ENCODE measurements at regions not wholly inside any gene's neighbourhood (a gene's known extent, or its start where the extent isn't known, plus 50 kb on each side); places are given as distances from the start of the nearest gene placed in this dataset.

DNA sequence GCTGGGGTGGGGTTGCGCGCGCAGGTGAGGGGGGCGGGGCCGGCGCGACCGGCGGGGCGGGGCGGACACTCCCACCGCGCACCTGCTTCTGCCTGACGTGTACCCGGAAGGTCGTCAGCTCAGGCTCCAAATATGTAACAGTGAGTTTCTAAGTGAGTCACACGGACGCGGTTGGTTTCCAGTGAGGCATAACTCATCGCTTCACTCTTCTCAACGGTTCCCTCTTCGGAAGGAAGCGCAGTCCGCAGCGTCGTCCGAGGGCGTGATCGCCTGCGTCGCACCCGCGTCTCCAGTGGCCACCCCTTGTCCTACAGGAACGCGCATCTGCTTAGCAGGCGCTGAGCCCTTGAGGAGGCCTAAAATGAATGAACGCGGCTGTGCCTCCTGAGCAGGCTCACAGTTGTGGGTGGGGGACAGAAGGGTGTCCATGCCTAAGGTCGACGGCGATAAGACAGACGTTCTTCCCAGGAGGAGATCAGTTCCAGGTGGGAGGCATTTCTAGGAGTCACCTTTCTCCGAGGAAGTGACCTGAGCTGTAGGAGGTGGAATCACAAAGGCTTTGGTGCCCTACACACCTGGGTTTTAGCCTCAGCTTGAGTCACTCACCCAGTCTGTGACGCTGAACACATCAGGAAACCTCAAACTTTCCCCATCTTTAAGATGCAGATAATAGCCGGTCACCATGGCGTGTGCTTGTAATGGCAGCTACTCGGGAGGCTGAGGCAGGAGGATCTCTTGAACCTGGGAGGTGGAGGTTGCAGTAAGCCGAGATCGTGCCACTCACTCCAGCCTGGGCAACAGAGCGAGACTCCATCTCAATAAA is 50.9 kb upstream of the EZR start:
- Histone ChIP-seq H3K36me3 (ENCODE audit: control insufficient read depth in 2 of 2, extremely low read depth in 1 of 2, insufficient read depth in 2 of 2, low read length in 2 of 2) (no peaks in the 10 kb centered on the region), H3K9ac (ENCODE audit: control insufficient read depth, extremely low read depth, insufficient read depth, low read length) (peak overlapping the region; percentile 76), H2AFZ (ENCODE audit: control insufficient read depth, low read length) (peak overlapping the region; percentile 65), H3K9me3 (ENCODE audit: control insufficient read depth, low read depth, low read length) (no peaks in the 10 kb centered on the region), H3K79me2 (ENCODE audit: control insufficient read depth, insufficient read depth, low read length) (no peaks in the 10 kb centered on the region), H3K9me1 (ENCODE audit: control insufficient read depth, extremely low read depth, insufficient read depth, low read length) (no peaks in the 10 kb centered on the region), H3K4me1 (ENCODE audit: control insufficient read depth, extremely low read depth, insufficient read depth, low read length) (peaks cover 11% of the 10 kb centered on the region), H3K4me2 (ENCODE audit: control insufficient read depth, extremely low read depth, insufficient read depth, low read depth, low read length) (peak overlapping the region; percentile 81), H4K20me1 (ENCODE audit: control insufficient read depth, extremely low read depth, insufficient read depth, low read length) (no peaks in the 10 kb centered on the region), H3K27me3 (ENCODE audit: control insufficient read depth, extremely low read depth, insufficient read depth, low read length) (no peaks in the 10 kb centered on the region), H3K27ac (ENCODE audit: control insufficient read depth, insufficient read depth, low read length) (peak overlapping the region; percentile 92), H3K4me3 (ENCODE audit: control insufficient read depth in 2 of 3, extremely low read depth in 1 of 3, insufficient read depth in 2 of 3, low read depth in 1 of 3, low read length in 3 of 3) (peak overlapping the region; percentile 0 to 44 (median 19))
- DNase-seq (ENCODE audit: low read depth, low spot score), result peak; percentile 93
- FAIRE-seq, result peak; percentile 92
- dilution Hi-C loops (cut with MboI; ENCODE audit: extremely low pct_ligation_motif_present, low sequenced_read_pairs), result no loop called here
- TF ChIP-seq EZH2 (IDR thresholded peaks at IDR 0.05; ENCODE audit: low read length), result no peak
- TF ChIP-seq, protein P1, sequence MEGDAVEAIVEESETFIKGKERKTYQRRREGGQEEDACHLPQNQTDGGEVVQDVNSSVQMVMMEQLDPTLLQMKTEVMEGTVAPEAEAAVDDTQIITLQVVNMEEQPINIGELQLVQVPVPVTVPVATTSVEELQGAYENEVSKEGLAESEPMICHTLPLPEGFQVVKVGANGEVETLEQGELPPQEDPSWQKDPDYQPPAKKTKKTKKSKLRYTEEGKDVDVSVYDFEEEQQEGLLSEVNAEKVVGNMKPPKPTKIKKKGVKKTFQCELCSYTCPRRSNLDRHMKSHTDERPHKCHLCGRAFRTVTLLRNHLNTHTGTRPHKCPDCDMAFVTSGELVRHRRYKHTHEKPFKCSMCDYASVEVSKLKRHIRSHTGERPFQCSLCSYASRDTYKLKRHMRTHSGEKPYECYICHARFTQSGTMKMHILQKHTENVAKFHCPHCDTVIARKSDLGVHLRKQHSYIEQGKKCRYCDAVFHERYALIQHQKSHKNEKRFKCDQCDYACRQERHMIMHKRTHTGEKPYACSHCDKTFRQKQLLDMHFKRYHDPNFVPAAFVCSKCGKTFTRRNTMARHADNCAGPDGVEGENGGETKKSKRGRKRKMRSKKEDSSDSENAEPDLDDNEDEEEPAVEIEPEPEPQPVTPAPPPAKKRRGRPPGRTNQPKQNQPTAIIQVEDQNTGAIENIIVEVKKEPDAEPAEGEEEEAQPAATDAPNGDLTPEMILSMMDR (optimal IDR thresholded peaks at IDR 0.05 in 1 of 3, IDR thresholded peaks at IDR 0.05 in 1 of 3, conservative IDR thresholded peaks at IDR 0.05 in 1 of 3; ENCODE audit: extremely low read depth in 1 of 3, insufficient read depth in 2 of 3, low read length in 3 of 3), result peak; percentile 34 to 43 (median 35)

DNA sequence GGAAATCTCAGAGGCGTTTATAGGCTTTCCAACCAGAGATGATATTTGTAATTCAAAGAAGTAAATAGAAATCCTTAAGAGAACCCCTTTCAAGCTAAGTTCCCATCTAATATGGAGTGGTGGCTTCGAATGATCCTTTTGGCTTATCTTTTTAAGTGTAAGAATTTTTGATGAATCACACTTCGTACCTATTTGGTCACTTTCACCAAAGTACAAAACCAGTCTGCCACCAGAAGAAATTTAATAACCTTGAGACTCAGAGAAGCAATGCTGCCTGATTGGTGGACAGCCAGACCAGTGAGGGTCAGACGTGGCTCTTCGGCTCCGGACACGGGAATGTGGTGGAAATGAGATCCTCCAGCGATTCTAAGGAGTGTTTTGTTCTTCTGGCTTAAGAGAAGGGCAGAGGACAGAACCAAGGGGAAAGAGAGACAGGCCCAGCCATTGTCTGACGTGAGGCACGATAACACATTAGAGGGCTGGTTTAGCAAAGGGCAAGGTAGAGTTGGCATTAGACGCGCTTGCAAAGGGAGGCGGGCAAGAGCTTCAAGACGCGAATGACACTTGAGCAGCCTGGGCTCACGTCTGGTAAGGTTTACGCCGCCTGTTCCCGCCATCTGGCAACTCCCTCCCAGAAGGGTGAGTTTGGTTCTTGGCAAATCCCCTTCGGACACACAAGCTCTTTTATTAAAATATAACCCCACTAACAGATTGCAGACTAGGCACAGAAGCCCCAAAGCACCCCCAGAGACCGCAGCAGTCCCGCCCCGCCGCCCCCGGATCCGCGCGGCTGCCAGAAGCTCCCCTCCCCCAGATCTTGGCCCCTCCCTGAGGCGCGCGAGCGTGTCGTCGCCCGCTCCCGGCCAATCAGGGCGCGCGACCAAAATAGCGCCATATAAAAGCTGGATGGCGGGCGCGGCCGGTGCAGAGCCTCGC is 50.0 kb upstream of the EZR start:
- peak overlapping the region; percentile 62 for H2AFZ ChIP-seq (ENCODE audit: control insufficient read depth, low read length)
- peak; percentile 46 for FAIRE-seq
- dilution Hi-C loops (cut with MboI; ENCODE audit: extremely low pct_ligation_motif_present, low sequenced_read_pairs), result no loop called here
- H4K20me1 ChIP-seq (ENCODE audit: control insufficient read depth, extremely low read depth, insufficient read depth, low read length), result no peaks in the 10 kb centered on the region
- H3K27ac ChIP-seq (ENCODE audit: control insufficient read depth, insufficient read depth, low read length), result peak overlapping the region; percentile 98
- H3K9ac ChIP-seq (ENCODE audit: control insufficient read depth, extremely low read depth, insufficient read depth, low read length), result peak overlapping the region; percentile 86
- DNase-seq (ENCODE audit: low read depth, low spot score), result no peak
- H3K9me3 ChIP-seq (ENCODE audit: control insufficient read depth, low read depth, low read length), result no peaks in the 10 kb centered on the region
- no peaks in the 10 kb centered on the region for H3K79me2 ChIP-seq (ENCODE audit: control insufficient read depth, insufficient read depth, low read length)
- H3K4me3 ChIP-seq (ENCODE audit: control insufficient read depth in 2 of 3, extremely low read depth in 1 of 3, insufficient read depth in 2 of 3, low read depth in 1 of 3, low read length in 3 of 3), result peak overlapping the region; percentile 14 to 62 (median 15)
- TF ChIP-seq, protein P1 (optimal IDR thresholded peaks at IDR 0.05 in 1 of 3, IDR thresholded peaks at IDR 0.05 in 1 of 3, conservative IDR thresholded peaks at IDR 0.05 in 1 of 3; ENCODE audit: extremely low read depth in 1 of 3, insufficient read depth in 2 of 3, low read length in 3 of 3), result no peak
- no peak for TF ChIP-seq EZH2 (IDR thresholded peaks at IDR 0.05; ENCODE audit: low read length)
- no peaks in the 10 kb centered on the region for H3K27me3 ChIP-seq (ENCODE audit: control insufficient read depth, extremely low read depth, insufficient read depth, low read length)
- H3K4me1 ChIP-seq (ENCODE audit: control insufficient read depth, extremely low read depth, insufficient read depth, low read length), result peaks cover 11% of the 10 kb centered on the region
- H3K36me3 ChIP-seq (ENCODE audit: control insufficient read depth in 2 of 2, extremely low read depth in 1 of 2, insufficient read depth in 2 of 2, low read length in 2 of 2), result no peaks in the 10 kb centered on the region
- H3K9me1 ChIP-seq (ENCODE audit: control insufficient read depth, extremely low read depth, insufficient read depth, low read length), result no peaks in the 10 kb centered on the region
- H3K4me2 ChIP-seq (ENCODE audit: control insufficient read depth, extremely low read depth, insufficient read depth, low read depth, low read length), result peak overlapping the region; percentile 82
